Astrocyte of the spinal cord (primary cell): ENCODE measurements at regions not wholly inside any gene's neighbourhood (a gene's known extent, or its start where the extent isn't known, plus 50 kb on each side); places are given as distances from the start of the nearest gene placed in this dataset.

ENCODE experiments used
- DNase-seq: peaks from one replicate; pipeline ENCODE4 v3.0.0; 2011; ENCODE audit warnings: low read depth, low spot score
- H3K4me3 ChIP-seq: 2 replicates; pipeline ENCODE4 v1.5.1; 2011; ENCODE audit warnings: low read depth, mild to moderate bottlenecking, low read length, moderate library complexity
- in situ Hi-C: cut with HindIII; loops from 2 replicates; pipeline ENCODE4 v1.10.0; 2017; ENCODE audit warnings: low sequenced_read_pairs
- TF ChIP-seq, protein P1 (sequence below): IDR thresholded peaks from 2 replicates; pipeline ENCODE4 v1.5.1; 2012; ENCODE audit warnings: low read depth, mild to moderate bottlenecking, low read length, inconsistent platforms

DNA sequence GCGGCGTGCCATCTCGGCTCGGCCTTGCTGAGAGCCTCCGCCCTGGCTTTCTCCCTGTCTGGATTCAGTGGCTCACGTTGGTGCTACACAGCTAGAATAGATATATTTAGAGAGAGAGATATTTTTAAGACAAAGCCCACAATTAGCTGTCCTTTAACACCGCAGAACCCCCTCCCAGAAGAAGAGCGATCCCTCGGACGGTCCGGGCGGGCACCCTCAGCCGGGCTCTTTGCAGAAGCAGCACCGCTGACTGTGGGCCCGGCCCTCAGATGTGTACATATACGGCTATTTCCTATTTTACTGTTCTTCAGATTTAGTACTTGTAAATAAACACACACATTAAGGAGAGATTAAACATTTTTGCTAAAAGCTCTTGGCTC lies 54.1 kb downstream of the PLXNA1 start:
- TF ChIP-seq, protein P1, sequence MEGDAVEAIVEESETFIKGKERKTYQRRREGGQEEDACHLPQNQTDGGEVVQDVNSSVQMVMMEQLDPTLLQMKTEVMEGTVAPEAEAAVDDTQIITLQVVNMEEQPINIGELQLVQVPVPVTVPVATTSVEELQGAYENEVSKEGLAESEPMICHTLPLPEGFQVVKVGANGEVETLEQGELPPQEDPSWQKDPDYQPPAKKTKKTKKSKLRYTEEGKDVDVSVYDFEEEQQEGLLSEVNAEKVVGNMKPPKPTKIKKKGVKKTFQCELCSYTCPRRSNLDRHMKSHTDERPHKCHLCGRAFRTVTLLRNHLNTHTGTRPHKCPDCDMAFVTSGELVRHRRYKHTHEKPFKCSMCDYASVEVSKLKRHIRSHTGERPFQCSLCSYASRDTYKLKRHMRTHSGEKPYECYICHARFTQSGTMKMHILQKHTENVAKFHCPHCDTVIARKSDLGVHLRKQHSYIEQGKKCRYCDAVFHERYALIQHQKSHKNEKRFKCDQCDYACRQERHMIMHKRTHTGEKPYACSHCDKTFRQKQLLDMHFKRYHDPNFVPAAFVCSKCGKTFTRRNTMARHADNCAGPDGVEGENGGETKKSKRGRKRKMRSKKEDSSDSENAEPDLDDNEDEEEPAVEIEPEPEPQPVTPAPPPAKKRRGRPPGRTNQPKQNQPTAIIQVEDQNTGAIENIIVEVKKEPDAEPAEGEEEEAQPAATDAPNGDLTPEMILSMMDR: no peak
- DNase-seq: no peak
- no peak overlapping the region for H3K4me3 ChIP-seq
- in situ Hi-C loops: no loop called here

DNA sequence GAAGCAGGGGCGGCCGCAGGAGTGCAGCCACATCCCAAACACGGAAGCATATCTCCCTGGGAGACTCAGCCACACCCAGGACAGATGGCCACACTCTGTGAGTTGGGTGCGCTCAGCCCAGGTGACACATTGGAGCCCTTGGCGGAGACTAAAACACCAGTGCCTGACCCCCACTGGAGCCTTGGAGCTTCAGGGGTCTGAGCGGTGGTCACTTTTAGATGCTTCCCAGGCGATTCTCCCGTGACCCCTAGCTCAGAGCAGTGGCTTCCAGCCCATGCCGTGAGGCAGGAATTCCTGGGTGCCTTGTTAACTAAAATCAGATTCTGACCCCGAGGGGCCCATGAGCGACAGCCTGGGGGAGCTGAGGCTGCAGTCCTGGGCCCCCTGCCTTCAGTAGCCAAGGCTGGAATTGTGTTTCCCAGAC lies 54.5 kb downstream of the PLXNA1 start:
- DNase-seq: no peak
- no peak overlapping the region for H3K4me3 ChIP-seq
- TF ChIP-seq, protein P1: no peak
- in situ Hi-C loops: no loop called here

DNA sequence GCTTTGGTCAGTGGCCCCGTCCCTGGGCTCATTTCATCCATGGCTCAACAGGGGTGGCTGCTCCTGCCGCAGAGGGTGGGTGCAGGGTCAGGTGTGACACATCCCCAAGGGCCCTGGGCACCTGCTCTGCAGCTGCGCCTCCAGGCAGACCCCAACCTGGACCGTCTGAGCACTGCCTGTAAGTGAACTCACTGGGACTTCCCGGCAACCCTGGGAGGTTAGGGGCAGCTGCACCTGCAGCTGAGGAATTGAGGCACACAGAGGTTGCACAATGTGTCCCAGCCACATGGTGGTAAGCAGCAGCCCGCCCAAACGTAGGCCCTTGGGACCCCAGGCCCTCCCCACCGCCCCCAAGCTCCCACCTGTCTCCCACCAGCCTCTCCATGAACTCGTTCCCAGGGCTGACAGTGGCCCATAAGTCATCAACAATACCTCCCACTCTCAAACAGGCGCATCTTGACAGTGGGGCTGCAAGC lies 55.1 kb downstream of the PLXNA1 start:
- TF ChIP-seq, protein P1: no peak
- in situ Hi-C loops: no loop called here
- no peak for DNase-seq
- H3K4me3 ChIP-seq: no peak overlapping the region

DNA sequence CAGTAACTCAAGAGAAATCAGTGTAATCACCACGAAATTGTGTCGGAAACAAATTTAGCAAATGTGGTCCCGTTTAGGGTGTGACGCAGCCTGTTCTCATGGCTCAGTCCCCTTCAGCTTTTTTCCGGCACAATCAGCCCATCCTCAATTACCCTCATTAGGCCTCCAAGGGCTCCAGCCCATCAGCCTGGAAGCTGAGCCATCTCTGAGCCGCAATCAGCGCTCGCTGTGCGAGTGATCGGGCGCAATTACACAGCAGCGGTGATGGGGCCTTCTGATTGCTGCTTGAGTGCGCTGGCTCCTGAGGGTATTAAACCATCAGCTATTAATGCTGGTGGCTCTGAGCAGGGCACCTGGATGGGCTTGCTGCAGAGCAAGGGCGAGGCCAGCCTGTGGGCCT lies 55.6 kb downstream of the PLXNA1 start:
- DNase-seq: no peak
- no peak overlapping the region for H3K4me3 ChIP-seq
- in situ Hi-C loops: no loop called here
- TF ChIP-seq, protein P1: no peak

DNA sequence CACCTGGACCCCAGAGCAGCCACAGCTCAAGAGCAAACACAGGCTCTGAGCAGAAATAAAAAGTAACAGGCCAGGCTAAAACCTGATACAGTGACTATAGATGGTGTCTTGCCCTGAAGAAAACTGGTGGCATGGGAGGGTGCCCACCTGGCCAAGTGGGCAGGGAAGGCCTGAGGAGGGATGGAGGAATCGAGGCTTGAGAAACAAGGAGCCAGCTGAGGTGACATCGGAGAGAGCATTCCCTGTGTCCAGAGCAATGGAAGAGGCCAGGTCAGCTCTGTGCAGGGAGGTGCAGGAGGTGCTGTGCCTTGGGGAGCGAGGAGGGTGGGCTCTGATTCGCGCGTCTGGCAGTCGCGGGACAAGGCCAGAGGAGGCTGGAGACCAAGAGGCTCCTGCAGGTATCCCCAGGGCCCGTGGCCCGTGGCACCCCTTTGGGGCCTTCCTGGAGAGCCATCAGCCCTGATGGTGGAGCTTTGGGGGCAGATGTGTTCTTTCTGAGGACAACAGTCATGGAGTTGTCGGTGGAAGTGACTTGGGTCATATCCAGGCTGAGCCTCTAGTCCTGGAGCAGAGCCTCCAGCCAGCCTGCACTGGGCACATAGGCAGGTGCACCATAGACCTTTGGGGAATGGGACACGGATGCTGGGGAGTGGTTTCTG lies 56.1 kb downstream of the PLXNA1 start:
- TF ChIP-seq, protein P1: no peak
- no peak overlapping the region for H3K4me3 ChIP-seq
- no peak for DNase-seq
- in situ Hi-C loops: no loop called here

DNA sequence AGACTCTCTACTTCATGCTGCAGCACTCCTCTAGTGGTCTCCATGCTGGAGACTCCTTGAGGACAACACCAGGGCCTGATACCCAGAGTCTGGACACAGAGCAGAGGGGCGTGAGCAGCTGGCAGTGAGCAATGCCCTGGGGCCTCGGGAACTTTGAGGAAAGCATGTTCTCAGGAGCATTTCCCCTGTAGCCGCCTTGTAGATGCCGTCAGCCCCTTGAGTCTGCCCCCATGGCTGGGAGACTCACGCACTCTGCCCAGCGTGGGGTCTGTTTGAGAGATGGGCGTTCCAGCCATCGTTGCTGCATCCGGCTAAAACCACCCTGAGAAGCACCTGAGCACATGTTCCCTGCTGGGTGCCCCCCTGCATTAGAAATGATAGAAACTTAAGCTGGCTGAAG lies 56.8 kb downstream of the PLXNA1 start:
- TF ChIP-seq, protein P1: no peak
- no peak for DNase-seq
- in situ Hi-C loops: no loop called here
- no peak overlapping the region for H3K4me3 ChIP-seq
